ENCODE measurements at regions not wholly inside any gene's neighbourhood (a gene's known extent, or its start where the extent isn't known, plus 50 kb on each side); places are given as distances from the start of the nearest gene placed in this dataset.
A peak's percentile ranks its signal among the peaks of the same experiment; 100 is the strongest.

DNA sequence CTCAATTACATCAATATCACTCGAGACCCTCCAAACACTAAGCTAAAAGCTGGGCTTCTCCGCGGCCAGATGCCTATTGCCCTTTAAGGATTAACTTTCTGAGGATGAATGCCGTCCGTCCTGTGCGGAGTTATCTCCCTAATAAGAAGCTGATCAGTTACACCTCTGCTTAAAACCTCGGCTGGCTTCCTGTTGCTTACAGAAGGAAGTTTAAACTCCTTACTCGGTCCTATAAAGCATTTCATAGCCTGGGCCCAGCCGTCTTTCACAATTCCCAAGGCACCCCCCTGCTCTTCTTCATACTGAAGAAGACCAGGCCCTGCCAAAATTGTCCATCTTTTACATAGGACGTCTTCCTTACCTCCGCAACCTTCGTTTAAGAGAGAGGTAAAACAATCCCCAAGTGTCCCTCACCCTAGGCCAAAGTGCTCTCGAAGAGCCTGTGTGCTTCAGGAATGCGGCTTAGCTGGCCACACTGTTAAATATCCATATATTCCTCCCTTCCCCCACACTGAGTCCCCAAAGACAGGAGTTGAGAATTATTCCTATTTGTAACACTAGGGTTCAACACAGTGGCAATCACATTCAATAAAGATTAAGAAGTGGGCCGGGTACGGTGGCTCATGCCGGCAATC, 112.6 kb upstream of the IRX5 start:
- Histone ChIP-seq H3K4me1 (no peaks in the 10 kb centered on the region), H3K9me3 (no peaks in the 10 kb centered on the region), H3K27ac (no peak overlapping the region), H3K4me3 (no peak overlapping the region), H3K36me3 (no peaks in the 10 kb centered on the region), H3K27me3 (no peaks in the 10 kb centered on the region)
- no peak for DNase-seq (ENCODE audit: low spot score)
- TF ChIP-seq, protein P1, sequence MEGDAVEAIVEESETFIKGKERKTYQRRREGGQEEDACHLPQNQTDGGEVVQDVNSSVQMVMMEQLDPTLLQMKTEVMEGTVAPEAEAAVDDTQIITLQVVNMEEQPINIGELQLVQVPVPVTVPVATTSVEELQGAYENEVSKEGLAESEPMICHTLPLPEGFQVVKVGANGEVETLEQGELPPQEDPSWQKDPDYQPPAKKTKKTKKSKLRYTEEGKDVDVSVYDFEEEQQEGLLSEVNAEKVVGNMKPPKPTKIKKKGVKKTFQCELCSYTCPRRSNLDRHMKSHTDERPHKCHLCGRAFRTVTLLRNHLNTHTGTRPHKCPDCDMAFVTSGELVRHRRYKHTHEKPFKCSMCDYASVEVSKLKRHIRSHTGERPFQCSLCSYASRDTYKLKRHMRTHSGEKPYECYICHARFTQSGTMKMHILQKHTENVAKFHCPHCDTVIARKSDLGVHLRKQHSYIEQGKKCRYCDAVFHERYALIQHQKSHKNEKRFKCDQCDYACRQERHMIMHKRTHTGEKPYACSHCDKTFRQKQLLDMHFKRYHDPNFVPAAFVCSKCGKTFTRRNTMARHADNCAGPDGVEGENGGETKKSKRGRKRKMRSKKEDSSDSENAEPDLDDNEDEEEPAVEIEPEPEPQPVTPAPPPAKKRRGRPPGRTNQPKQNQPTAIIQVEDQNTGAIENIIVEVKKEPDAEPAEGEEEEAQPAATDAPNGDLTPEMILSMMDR (IDR thresholded peaks at IDR 0.05): no peak

DNA sequence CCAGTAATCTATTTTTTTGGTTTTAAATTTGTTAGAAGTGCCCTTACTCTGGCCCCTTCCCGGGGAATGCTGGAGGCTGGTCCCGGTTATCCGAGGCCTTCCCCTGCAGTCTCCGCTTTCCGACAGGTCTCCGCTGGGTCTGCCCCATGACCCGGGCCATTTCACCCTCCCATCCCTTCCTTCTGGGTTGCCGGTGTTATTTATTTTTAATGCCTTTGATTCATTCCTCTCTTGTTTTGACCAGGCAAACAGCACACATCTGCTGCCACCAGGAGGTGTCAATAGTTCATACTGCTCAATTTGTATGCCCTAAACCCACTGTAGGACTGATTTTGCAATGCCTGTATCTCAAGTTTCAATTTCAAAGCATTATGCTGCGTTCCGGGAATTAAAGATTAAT, 113.2 kb upstream of the IRX5 start:
- Histone ChIP-seq H3K4me1 (no peaks in the 10 kb centered on the region), H3K27ac (no peak overlapping the region), H3K27me3 (no peaks in the 10 kb centered on the region), H3K9me3 (no peaks in the 10 kb centered on the region), H3K36me3 (no peaks in the 10 kb centered on the region), H3K4me3 (no peak overlapping the region)
- TF ChIP-seq, protein P1 (IDR thresholded peaks at IDR 0.05): no peak
- no peak for DNase-seq (ENCODE audit: low spot score)

DNA sequence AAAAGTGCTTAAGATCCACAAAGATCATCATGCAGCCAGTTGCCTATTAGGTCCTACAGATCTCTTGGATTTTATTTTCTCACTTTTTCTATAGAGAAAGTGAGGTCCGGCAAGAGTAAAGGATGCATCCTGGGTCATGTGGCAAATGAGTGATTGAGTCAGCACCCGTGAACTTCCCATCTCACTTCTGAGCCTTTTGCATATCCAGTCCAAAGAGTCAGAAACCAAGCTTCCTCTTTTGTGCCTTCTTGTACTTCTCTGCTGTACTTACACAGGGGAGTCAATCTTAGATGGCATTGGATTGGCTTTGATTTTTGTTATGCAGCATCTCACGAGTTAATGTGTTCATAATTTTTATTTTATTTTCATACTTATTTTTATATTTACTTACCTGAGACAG, 114.2 kb upstream of the IRX5 start:
- Histone ChIP-seq H3K36me3 (no peaks in the 10 kb centered on the region), H3K9me3 (no peaks in the 10 kb centered on the region), H3K4me3 (no peak overlapping the region), H3K27ac (no peak overlapping the region), H3K4me1 (no peaks in the 10 kb centered on the region), H3K27me3 (no peaks in the 10 kb centered on the region)
- no peak for DNase-seq (ENCODE audit: low spot score)
- TF ChIP-seq, protein P1 (IDR thresholded peaks at IDR 0.05): no peak

DNA sequence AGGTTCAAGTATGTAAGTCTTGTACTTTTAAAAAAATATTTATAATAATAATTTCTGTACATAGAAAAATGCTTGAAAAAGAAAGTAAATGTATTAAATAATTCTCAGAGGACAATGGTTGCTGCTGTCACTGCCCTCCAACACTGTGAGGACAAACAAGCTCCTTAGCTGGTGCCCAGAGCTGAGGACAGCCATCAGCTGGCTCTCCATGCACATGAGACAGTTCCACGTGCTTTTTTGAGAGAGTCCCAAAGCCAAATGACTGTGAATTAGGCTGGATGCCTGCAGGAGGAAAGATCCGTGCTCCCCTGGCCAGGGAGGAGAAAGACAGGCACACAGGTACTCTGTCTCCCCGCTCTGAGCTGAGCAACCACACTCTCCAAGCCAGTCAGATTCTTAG, 115.5 kb upstream of the IRX5 start:
- DNase-seq (ENCODE audit: low spot score): no peak
- TF ChIP-seq, protein P1 (IDR thresholded peaks at IDR 0.05): no peak
- no peaks in the 10 kb centered on the region for H3K4me1 ChIP-seq
- H3K27ac ChIP-seq: no peak overlapping the region
- no peaks in the 10 kb centered on the region for H3K9me3 ChIP-seq
- H3K27me3 ChIP-seq: no peaks in the 10 kb centered on the region
- no peak overlapping the region for H3K4me3 ChIP-seq
- no peaks in the 10 kb centered on the region for H3K36me3 ChIP-seq

DNA sequence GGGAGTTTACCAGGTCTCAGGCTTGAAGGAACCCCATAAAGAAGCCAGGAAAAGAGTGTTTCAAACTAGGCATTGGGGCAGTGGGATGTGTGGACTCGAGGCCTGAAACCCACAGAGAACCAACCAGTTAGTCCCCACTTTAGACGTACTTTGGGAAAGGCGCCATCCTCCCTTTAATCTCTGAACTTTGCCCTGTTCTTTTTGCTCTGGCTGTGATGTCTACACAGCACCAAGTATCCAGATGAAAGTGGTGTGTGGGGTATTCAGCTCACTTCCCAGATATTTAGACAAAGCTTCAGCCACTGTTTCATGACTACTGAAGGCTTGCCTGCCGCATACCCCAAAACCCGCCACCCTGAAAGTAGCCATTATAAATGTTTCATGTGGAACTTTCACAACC, 116.9 kb upstream of the IRX5 start:
- Histone ChIP-seq H3K9me3 (no peaks in the 10 kb centered on the region), H3K36me3 (no peaks in the 10 kb centered on the region), H3K4me3 (no peak overlapping the region), H3K27me3 (no peaks in the 10 kb centered on the region), H3K27ac (no peak overlapping the region), H3K4me1 (no peaks in the 10 kb centered on the region)
- no peak for DNase-seq (ENCODE audit: low spot score)
- TF ChIP-seq, protein P1 (IDR thresholded peaks at IDR 0.05): no peak

DNA sequence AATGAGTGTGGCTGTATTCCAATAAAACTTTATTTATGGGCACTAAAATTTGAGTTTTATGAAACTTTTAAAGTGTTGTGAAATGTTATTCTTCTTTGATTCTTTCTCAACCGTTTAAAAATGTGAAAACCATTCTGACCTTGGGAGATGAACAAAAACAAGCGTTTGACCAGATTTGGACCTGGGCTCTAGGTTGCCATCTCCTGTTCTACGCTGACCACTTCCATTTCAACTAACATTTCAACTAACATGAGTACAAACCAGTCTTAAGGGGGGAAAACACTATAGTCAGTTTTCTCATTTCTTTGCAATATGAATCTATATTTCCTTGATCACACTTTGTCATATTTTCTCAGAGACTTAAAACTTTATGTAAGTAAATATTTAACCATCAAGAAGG, 118.4 kb upstream of the IRX5 start:
- Histone ChIP-seq H3K4me3 (no peak overlapping the region), H3K4me1 (no peaks in the 10 kb centered on the region), H3K36me3 (no peaks in the 10 kb centered on the region), H3K27ac (no peak overlapping the region), H3K27me3 (no peaks in the 10 kb centered on the region), H3K9me3 (no peaks in the 10 kb centered on the region)
- DNase-seq (ENCODE audit: low spot score): no peak
- TF ChIP-seq, protein P1 (IDR thresholded peaks at IDR 0.05): peak in 1 of 2 donors; percentile 27
